ENCODE measurements at regions not wholly inside any gene's neighbourhood (a gene's known extent, or its start where the extent isn't known, plus 50 kb on each side); places are given as distances from the start of the nearest gene placed in this dataset.

GRCh38 chr21:35625576-35625975, 434.8 kb downstream of the SETD4 start:
- 89% methylated on average over 3 of the region's 3 CpGs for WGBS (ENCODE audit: insufficient coverage)
- no peak overlapping the region for H3K4me2 ChIP-seq (replicated peaks; ENCODE audit: extremely low read depth, low read length, poor library complexity, severe bottlenecking)
- no peaks in the 10 kb centered on the region for H3K4me1 Mint-ChIP-seq
- no peak overlapping the region for H3K4me3 ChIP-seq (replicated peaks in 1 of 3; ENCODE audit: low read depth in 2 of 3, low read length in 3 of 3)
- no peak overlapping the region for H3K27ac ChIP-seq (ENCODE audit: low read depth in 1 of 2, low read length in 2 of 2)
- H3K27me3 ChIP-seq (ENCODE audit: control insufficient read depth in 2 of 2, insufficient read depth in 2 of 2, low read length in 2 of 2) = no peaks in the 10 kb centered on the region
- no peak overlapping the region for H3K4me3 Mint-ChIP-seq
- H3K36me3 ChIP-seq (replicated peaks in 1 of 2; ENCODE audit: control insufficient read depth in 1 of 2, insufficient read depth in 2 of 2, low read length in 2 of 2) = no peaks in the 10 kb centered on the region
- H4K20me1 ChIP-seq (ENCODE audit: insufficient read depth, low read length) = no peaks in the 10 kb centered on the region
- peaks cover 0 to 5% (median 3%) of the 10 kb centered on the region in 7 donors for H3K9me3 Mint-ChIP-seq
- no peak overlapping the region for H2AFZ ChIP-seq (ENCODE audit: insufficient read depth, low read depth, low read length, poor library complexity, severe bottlenecking)
- H3K27ac Mint-ChIP-seq = no peak overlapping the region
- H3K9ac ChIP-seq (ENCODE audit: insufficient read depth, low read length, poor library complexity, severe bottlenecking) = no peak overlapping the region
- no peaks in the 10 kb centered on the region for H3K9me3 ChIP-seq (replicated peaks in 1 of 2; ENCODE audit: control insufficient read depth in 1 of 2, insufficient read depth in 1 of 2, low read length in 2 of 2)
- no peaks in the 10 kb centered on the region for H3K4me1 ChIP-seq (ENCODE audit: control insufficient read depth in 1 of 2, insufficient read depth in 2 of 2, low read length in 2 of 2)
- TF ChIP-seq CTCF (IDR thresholded peaks at IDR 0.05) = no peak
- no peaks in the 10 kb centered on the region for H3K36me3 Mint-ChIP-seq
- H3K27me3 Mint-ChIP-seq (ENCODE audit: low read depth in 3 of 3) = peaks cover 0 to 2% (median 2%) of the 10 kb centered on the region in 3 donors
- H3K79me2 ChIP-seq (ENCODE audit: insufficient read depth, low read length) = no peaks in the 10 kb centered on the region
- DNase-seq = no peak
- intact Hi-C loops (cut with micrococcal nuclease) = no loop called here

GRCh38 chr21:35624901-35625300, 435.4 kb downstream of the SETD4 start:
- Histone ChIP-seq H3K36me3 (replicated peaks in 1 of 2; ENCODE audit: control insufficient read depth in 1 of 2, insufficient read depth in 2 of 2, low read length in 2 of 2) (no peaks in the 10 kb centered on the region), H3K9me3 (replicated peaks in 1 of 2; ENCODE audit: control insufficient read depth in 1 of 2, insufficient read depth in 1 of 2, low read length in 2 of 2) (no peaks in the 10 kb centered on the region), H3K27me3 (ENCODE audit: control insufficient read depth in 2 of 2, insufficient read depth in 2 of 2, low read length in 2 of 2) (no peaks in the 10 kb centered on the region), H3K4me2 (replicated peaks; ENCODE audit: extremely low read depth, low read length, poor library complexity, severe bottlenecking) (no peak overlapping the region), H3K27ac (ENCODE audit: low read depth in 1 of 2, low read length in 2 of 2) (no peak overlapping the region), H3K79me2 (ENCODE audit: insufficient read depth, low read length) (no peaks in the 10 kb centered on the region), H3K4me3 (replicated peaks in 1 of 3; ENCODE audit: low read depth in 2 of 3, low read length in 3 of 3) (no peak overlapping the region), H4K20me1 (ENCODE audit: insufficient read depth, low read length) (no peaks in the 10 kb centered on the region), H3K9ac (ENCODE audit: insufficient read depth, low read length, poor library complexity, severe bottlenecking) (no peak overlapping the region), H3K4me1 (ENCODE audit: control insufficient read depth in 1 of 2, insufficient read depth in 2 of 2, low read length in 2 of 2) (no peaks in the 10 kb centered on the region), H2AFZ (ENCODE audit: insufficient read depth, low read depth, low read length, poor library complexity, severe bottlenecking) (no peak overlapping the region)
- peaks cover 0 to 2% (median 2%) of the 10 kb centered on the region in 3 donors for H3K27me3 Mint-ChIP-seq (ENCODE audit: low read depth in 3 of 3)
- H3K4me3 Mint-ChIP-seq = no peak overlapping the region
- intact Hi-C loops (cut with micrococcal nuclease) = no loop called here
- TF ChIP-seq CTCF (IDR thresholded peaks at IDR 0.05) = no peak
- H3K4me1 Mint-ChIP-seq = no peaks in the 10 kb centered on the region
- H3K27ac Mint-ChIP-seq = no peak overlapping the region
- peaks cover 0 to 5% (median 3%) of the 10 kb centered on the region in 7 donors for H3K9me3 Mint-ChIP-seq
- no peaks in the 10 kb centered on the region for H3K36me3 Mint-ChIP-seq
- no peak for DNase-seq
- WGBS (ENCODE audit: insufficient coverage) = no CpG with 5 or more reads among the region's 2 CpGs

Data from CD14-positive monocyte (primary cell).